ENCODE measurements at regions not wholly inside any gene's neighbourhood (a gene's known extent, or its start where the extent isn't known, plus 50 kb on each side); places are given as distances from the start of the nearest gene placed in this dataset.

DNA sequence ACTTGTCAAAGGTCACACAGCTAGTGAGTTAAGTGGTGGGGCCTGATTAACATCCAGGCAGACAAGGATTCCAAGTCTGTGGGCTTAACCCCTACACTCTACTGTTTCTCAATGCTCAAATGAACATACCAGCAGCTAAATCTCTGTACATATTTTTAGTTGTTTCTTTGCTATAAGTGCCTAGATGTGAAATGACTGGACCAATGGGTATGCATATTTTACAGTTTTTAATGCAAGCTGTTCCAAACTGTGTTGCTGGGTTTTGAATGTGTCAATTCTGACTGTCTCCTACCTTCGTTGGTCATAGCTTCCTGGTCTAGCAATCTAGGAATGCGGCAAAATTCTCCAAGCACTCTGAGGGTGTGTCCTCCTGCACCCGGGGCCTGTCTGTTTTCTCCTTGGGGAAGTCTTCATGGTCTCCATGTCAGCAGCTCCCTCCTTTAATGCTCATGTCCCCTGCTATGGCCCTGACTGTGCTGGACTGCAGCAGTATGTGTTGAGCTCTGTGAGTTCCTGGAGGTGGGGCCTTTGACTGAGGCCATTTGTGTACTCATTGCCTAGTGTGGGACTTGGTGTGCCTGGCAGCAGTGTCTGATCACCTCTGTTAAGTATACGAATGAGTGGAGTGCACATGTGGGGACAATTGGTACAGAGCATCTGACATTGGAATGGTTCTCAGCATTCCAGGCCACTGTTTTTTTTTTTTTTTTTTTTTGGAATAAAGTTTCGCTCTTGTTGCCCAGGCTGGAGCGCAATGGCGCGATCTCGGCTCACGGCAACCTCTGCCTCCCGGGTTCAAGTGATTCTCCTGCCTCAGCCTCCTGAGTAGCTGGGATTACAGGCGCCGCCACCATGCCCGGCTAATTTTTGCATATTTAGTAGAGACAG lies 72.9 kb upstream of the SLC2A1 start:
- H3K4me1 ChIP-seq: peaks cover 0 to 9% (median 0%) of the 10 kb centered on the region in 12 donors
- ATAC-seq (no peak), DNase-seq (no peak)
- no peak overlapping the region for H3K27ac ChIP-seq
- no peak for TF ChIP-seq POLR2A (IDR thresholded peaks at IDR 0.05)
- TF ChIP-seq, protein P1, sequence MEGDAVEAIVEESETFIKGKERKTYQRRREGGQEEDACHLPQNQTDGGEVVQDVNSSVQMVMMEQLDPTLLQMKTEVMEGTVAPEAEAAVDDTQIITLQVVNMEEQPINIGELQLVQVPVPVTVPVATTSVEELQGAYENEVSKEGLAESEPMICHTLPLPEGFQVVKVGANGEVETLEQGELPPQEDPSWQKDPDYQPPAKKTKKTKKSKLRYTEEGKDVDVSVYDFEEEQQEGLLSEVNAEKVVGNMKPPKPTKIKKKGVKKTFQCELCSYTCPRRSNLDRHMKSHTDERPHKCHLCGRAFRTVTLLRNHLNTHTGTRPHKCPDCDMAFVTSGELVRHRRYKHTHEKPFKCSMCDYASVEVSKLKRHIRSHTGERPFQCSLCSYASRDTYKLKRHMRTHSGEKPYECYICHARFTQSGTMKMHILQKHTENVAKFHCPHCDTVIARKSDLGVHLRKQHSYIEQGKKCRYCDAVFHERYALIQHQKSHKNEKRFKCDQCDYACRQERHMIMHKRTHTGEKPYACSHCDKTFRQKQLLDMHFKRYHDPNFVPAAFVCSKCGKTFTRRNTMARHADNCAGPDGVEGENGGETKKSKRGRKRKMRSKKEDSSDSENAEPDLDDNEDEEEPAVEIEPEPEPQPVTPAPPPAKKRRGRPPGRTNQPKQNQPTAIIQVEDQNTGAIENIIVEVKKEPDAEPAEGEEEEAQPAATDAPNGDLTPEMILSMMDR (IDR thresholded peaks at IDR 0.05): no peak
- intact Hi-C loops (cut with DNase I): no loop called here
- no peak overlapping the region for H3K4me3 ChIP-seq
- H3K27me3 ChIP-seq: no peaks in the 10 kb centered on the region
- WGBS, 4 donors: 88 to 92% (median 90%) methylated on average over 14 of the region's 14 CpGs
- H3K9me3 ChIP-seq: no peaks in the 10 kb centered on the region
- no peaks in the 10 kb centered on the region for H3K36me3 ChIP-seq

DNA sequence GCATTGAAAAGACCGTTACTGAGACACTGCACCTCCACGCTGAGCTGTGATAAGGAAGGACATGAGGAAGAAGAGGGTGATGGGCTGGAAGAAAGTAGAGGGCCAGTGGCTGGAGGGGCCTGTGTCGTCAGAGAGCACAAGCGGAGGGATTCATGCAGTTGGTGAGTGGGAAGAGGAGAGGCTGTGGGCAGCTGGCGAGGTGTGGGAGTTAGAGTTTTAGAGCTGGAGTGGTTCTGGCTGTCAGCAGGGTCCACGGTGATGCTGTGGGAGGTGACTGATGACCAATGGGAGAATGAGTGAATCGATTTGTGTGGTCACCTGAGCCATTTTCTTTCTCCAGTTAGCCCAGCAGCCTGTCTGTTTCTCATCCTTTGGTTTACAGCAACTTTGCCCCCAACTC lies 66.2 kb upstream of the SLC2A1 start:
- H3K36me3 ChIP-seq: no peaks in the 10 kb centered on the region
- ATAC-seq: no peak
- intact Hi-C loops (cut with DNase I): no loop called here

DNA sequence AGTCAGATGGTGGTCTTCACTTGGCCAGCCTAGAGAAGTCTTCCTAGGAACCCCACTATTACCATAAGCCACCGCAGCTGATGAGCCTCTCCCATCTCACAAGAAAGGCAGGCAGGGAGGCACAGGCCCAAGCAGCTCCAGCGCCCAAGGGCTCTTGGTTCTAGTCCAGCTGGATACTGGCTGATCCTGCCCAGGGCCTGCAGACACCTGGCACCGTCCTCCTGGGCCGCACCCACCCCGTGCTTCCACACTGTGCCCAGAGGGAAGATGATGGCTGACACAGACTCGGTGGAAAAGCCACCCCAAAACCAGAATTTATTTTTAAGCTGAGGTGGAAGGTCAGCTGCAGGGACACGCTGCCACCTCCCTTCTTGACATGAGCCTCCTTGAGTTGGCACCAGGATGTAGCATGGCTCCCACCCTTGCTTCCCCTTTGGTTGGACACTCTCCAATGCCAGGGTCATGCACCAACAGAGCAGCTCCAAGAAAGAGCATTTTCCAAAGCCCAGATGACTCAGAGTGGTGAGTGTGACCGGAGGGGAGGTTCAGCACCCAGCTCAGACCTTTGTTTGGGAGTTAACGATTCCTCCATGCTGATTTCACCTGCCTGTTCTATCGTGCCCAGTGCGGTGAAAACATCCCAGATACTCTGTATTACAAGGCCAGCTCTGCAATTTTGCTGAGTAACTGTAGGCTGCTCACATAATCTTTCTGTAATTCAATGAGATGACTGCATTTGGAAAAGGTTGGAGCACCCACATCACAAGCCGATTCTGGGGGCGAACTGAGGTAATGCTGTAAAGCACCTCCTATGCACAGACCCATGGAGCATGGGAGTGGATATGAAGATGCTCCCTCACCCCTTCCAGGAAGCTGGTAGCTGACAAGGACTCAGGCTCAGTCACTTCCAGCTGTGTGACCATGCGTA lies 63.1 kb upstream of the SLC2A1 start:
- no peak for TF ChIP-seq POLR2A (IDR thresholded peaks at IDR 0.05)
- TF ChIP-seq, protein P1 (IDR thresholded peaks at IDR 0.05): no peak
- no peak overlapping the region for H3K27ac ChIP-seq
- no peaks in the 10 kb centered on the region for H3K36me3 ChIP-seq
- 87 to 92% (median 89%) methylated on average over 13 to 14 of the region's 14 CpGs for WGBS, 4 donors
- ATAC-seq: no peak
- H3K9me3 ChIP-seq: no peaks in the 10 kb centered on the region
- H3K4me1 ChIP-seq: no peaks in the 10 kb centered on the region
- DNase-seq: no peak
- intact Hi-C loops (cut with DNase I): no loop called here
- H3K4me3 ChIP-seq: no peak overlapping the region
- no peaks in the 10 kb centered on the region for H3K27me3 ChIP-seq

More for the DNA sequence above, 66.2 kb upstream of the SLC2A1 start:
- no peak for TF ChIP-seq POLR2A (IDR thresholded peaks at IDR 0.05)
- TF ChIP-seq, protein P1 (IDR thresholded peaks at IDR 0.05): no peak
- Histone ChIP-seq H3K27ac (no peak overlapping the region), H3K4me3 (no peak overlapping the region), H3K27me3 (no peaks in the 10 kb centered on the region), H3K9me3 (no peaks in the 10 kb centered on the region), H3K4me1 (no peaks in the 10 kb centered on the region)
- no peak for DNase-seq
- 67 to 77% (median 72%) methylated on average over 7 of the region's 7 CpGs for WGBS, 4 donors

DNA sequence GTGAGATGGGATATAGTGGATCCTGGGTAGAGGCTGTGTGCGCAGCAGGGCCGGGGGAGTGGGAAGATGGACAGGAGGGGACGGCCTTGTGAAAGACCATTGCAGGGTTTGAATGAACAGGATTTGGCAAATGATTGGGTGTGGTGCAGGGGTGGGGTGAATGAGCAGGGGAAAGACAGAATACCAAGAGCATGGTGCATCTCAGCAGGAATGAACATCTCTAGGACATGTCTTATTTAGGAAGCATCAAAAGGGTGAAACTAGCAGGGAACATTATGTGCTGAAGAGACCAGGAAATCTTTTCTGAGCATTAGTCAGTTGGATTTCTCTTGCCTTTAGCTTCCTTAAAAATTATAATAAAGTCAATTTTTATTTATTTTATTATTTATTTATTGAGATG lies 60.6 kb upstream of the SLC2A1 start:
- DNase-seq (no peak), ATAC-seq (no peak)
- Histone ChIP-seq H3K27ac (no peak overlapping the region), H3K27me3 (no peaks in the 10 kb centered on the region), H3K9me3 (no peaks in the 10 kb centered on the region), H3K4me1 (no peaks in the 10 kb centered on the region), H3K4me3 (no peak overlapping the region), H3K36me3 (no peaks in the 10 kb centered on the region)
- TF ChIP-seq, protein P1 (IDR thresholded peaks at IDR 0.05): no peak
- WGBS, 4 donors: 91 to 96% (median 96%) methylated on average over 3 of the region's 3 CpGs
- intact Hi-C loops (cut with DNase I): no loop called here

Data from heart left ventricle (tissue), 16 donors.